Kidney (tissue), 13 donors: ENCODE measurements at regions not wholly inside any gene's neighbourhood (a gene's known extent, or its start where the extent isn't known, plus 50 kb on each side); places are given as distances from the start of the nearest gene placed in this dataset.

ENCODE experiments used
- DNase-seq, 5 donors: peaks; one replicate each; pipeline ENCODE4 v3.0.0-alpha.2; 2013 to 2020
- FAIRE-seq: peaks from 2 replicates; lab custom pipeline; 2012; peaks lifted over from hg19 to GRCh38; lab: Jason Lieb, UNC
- H3K27ac ChIP-seq, 2 donors: one replicate each; pipeline ENCODE4 v1.7.0; 2013; ENCODE audit warnings: low read depth in 2 of 2, low read length in 2 of 2, inconsistent platforms in 1 of 2
- H3K27me3 ChIP-seq: one replicate; pipeline ENCODE4 v1.7.1; 2013; ENCODE audit warnings: low read length, inconsistent platforms; ENCODE audit not compliant: control insufficient read depth, insufficient read depth
- H3K36me3 ChIP-seq, 3 donors: one replicate each; pipeline versions ENCODE4 v1.7.0 to v1.7.1; 2013; ENCODE audit warnings: low read length in 3 of 3, control low read depth in 1 of 3, inconsistent platforms in 1 of 3; ENCODE audit not compliant: insufficient read depth in 3 of 3, control insufficient read depth in 2 of 3
- H3K4me1 ChIP-seq, 3 donors: one replicate each; pipeline versions ENCODE4 v1.7.0 to v1.7.1; 2013; ENCODE audit warnings: low read length in 3 of 3, inconsistent platforms in 1 of 3, low read depth in 1 of 3; ENCODE audit not compliant: control insufficient read depth in 2 of 3, insufficient read depth in 2 of 3
- H3K4me3 ChIP-seq, 3 donors: one replicate each; pipeline versions ENCODE4 v1.7.0 to v1.8.1; 2013; ENCODE audit warnings: low read length in 3 of 3, control low read depth in 1 of 3, inconsistent platforms in 1 of 3
- H3K9ac ChIP-seq, 3 donors: one replicate each; pipeline versions ENCODE4 v1.7.0 to v1.7.1; 2013; ENCODE audit warnings: low read length in 3 of 3, control low read depth in 1 of 3, inconsistent platforms in 1 of 3
- H3K9me3 ChIP-seq, 3 donors: one replicate each; pipeline versions ENCODE4 v1.7.0 to v1.7.1; 2013; ENCODE audit warnings: low read length in 3 of 3, control low read depth in 1 of 3, inconsistent platforms in 1 of 3; ENCODE audit not compliant: control insufficient read depth in 2 of 3, insufficient read depth in 1 of 3
- CTCF ChIP-seq: IDR thresholded peaks from 3 replicates; pipeline ENCODE4 v1.5.1; 2012; ENCODE audit warnings: mild to moderate bottlenecking, moderate library complexity, borderline replicate concordance; ENCODE audit not compliant: insufficient read depth; ENCODE audit errors: extremely low read depth
- intact Hi-C: fragments of 100-400 bp; cut with DNase I; formaldehyde crosslinking; loops from one replicate; pipeline ENCODE4 v1.11.1; 2022
- donor health status: control.
- donor health status: control.
- donor health status: control.
- donor health status: control.
- donor health status: control.
- donor health status: DM: yes; HTN: yes; CAD: no.
- donor health status: Normal renal cell carcinoma (clear cell type).

- no peak overlapping the region for H3K4me3 ChIP-seq
- FAIRE-seq = no peak
- intact Hi-C loops = no loop called here
- no peak overlapping the region for H3K27ac ChIP-seq
- DNase-seq = no peak
- no peak overlapping the region for H3K9ac ChIP-seq
- no peaks in the 10 kb centered on the region for H3K9me3 ChIP-seq
- H3K27me3 ChIP-seq = no peaks in the 10 kb centered on the region
- no peak for TF ChIP-seq CTCF
- no peaks in the 10 kb centered on the region for H3K4me1 ChIP-seq
- no peaks in the 10 kb centered on the region for H3K36me3 ChIP-seq
Measured at GRCh38 chr13:102538938-102539337, 57.8 kb upstream of the TPP2 start.

- intact Hi-C loops = no loop called here
- FAIRE-seq = no peak
Measured at GRCh38 chr13:102536695-102537485, 59.9 kb upstream of the TPP2 start.

GRCh38 chr13:102536196-102536595 is 60.6 kb upstream of the TPP2 start:
- H3K9ac ChIP-seq = no peak overlapping the region
- H3K27me3 ChIP-seq = no peaks in the 10 kb centered on the region
- no peak for TF ChIP-seq CTCF
- DNase-seq (no peak), FAIRE-seq (no peak)
- H3K4me1 ChIP-seq = no peaks in the 10 kb centered on the region
- no peak overlapping the region for H3K4me3 ChIP-seq
- intact Hi-C loops = no loop called here
- no peak overlapping the region for H3K27ac ChIP-seq
- no peaks in the 10 kb centered on the region for H3K9me3 ChIP-seq
- H3K36me3 ChIP-seq = no peaks in the 10 kb centered on the region

More at GRCh38 chr13:102536695-102537485, 59.9 kb upstream of the TPP2 start:
- H3K36me3 ChIP-seq = no peaks in the 10 kb centered on the region
- no peak overlapping the region for H3K27ac ChIP-seq
- H3K4me1 ChIP-seq = no peaks in the 10 kb centered on the region
- H3K4me3 ChIP-seq = no peak overlapping the region
- H3K9me3 ChIP-seq = no peaks in the 10 kb centered on the region
- H3K9ac ChIP-seq = no peak overlapping the region
- no peak for TF ChIP-seq CTCF
- H3K27me3 ChIP-seq = no peaks in the 10 kb centered on the region
- DNase-seq = no peak
